Liver (tissue), 8 donors: ENCODE measurements at regions not wholly inside any gene's neighbourhood (a gene's known extent, or its start where the extent isn't known, plus 50 kb on each side); places are given as distances from the start of the nearest gene placed in this dataset.

Experiments
- DNase-seq: peaks from one replicate; pipeline ENCODE4 v3.0.0-alpha.2; 2017; ENCODE audit warnings: low spot score
- H3K27ac ChIP-seq, 2 donors: one replicate each; pipeline ENCODE4 v1.7.0; 2013; ENCODE audit warnings: inconsistent platforms in 2 of 2, low read length in 2 of 2, control low read depth in 1 of 2, low read depth in 1 of 2, mild to moderate bottlenecking in 1 of 2
- H3K27me3 ChIP-seq, 4 donors: one replicate each; pipeline versions ENCODE4 v1.6.1 to v1.7.0; 2013; ENCODE audit warnings: low read length in 3 of 4, inconsistent platforms in 1 of 4, mild to moderate bottlenecking in 1 of 4, moderate library complexity in 1 of 4; ENCODE audit not compliant: control insufficient read depth in 4 of 4, insufficient read depth in 4 of 4
- H3K36me3 ChIP-seq, 4 donors: one replicate each; pipeline versions ENCODE4 v1.6.1 to v1.7.0; 2013; ENCODE audit warnings: low read length in 3 of 4, mild to moderate bottlenecking in 3 of 4, low read depth in 1 of 4, moderate library complexity in 1 of 4; ENCODE audit not compliant: control insufficient read depth in 4 of 4, insufficient read depth in 3 of 4
- H3K4me1 ChIP-seq, 4 donors: one replicate each; pipeline versions ENCODE4 v1.6.1 to v1.7.0; 2013; ENCODE audit warnings: low read length in 3 of 4, mild to moderate bottlenecking in 3 of 4, moderate library complexity in 1 of 4; ENCODE audit not compliant: control insufficient read depth in 4 of 4, insufficient read depth in 4 of 4
- H3K4me3 ChIP-seq, 3 donors: one replicate each; pipeline versions ENCODE4 v1.6.1 to v1.7.0; 2013; ENCODE audit warnings: low read length in 3 of 3, control low read depth in 1 of 3, low read depth in 1 of 3, mild to moderate bottlenecking in 1 of 3
- H3K9ac ChIP-seq, 2 donors: one replicate each; pipeline ENCODE4 v1.7.0; 2013; ENCODE audit warnings: low read length in 2 of 2, mild to moderate bottlenecking in 2 of 2, moderate library complexity in 2 of 2, control low read depth in 1 of 2, low read depth in 1 of 2
- H3K9me3 ChIP-seq, 4 donors: one replicate each; pipeline versions ENCODE4 v1.6.1 to v1.7.0; 2013; ENCODE audit warnings: low read length in 3 of 4; ENCODE audit not compliant: control insufficient read depth in 4 of 4
- EGR1 ChIP-seq, 2 donors: IDR thresholded peaks; 2 replicates each; pipeline ENCODE4 v1.6.1; 2016 to 2018; ENCODE audit warnings: antibody characterized with exemption in 2 of 2, low read depth in 2 of 2
- FOXA1 ChIP-seq: IDR thresholded peaks from 2 replicates; pipeline ENCODE4 v1.6.1; 2016; ENCODE audit warnings: antibody characterized with exemption
- FOXA2 ChIP-seq: IDR thresholded peaks from 2 replicates; pipeline ENCODE4 v1.6.1; 2016; ENCODE audit warnings: antibody characterized with exemption
- GABPA ChIP-seq, 2 donors: IDR thresholded peaks in 1 of 2; conservative IDR thresholded peaks in 1 of 2; 2 replicates each; pipeline ENCODE4 v1.6.1; 2016; ENCODE audit warnings: antibody characterized with exemption in 2 of 2, mild to moderate bottlenecking in 1 of 2, moderate library complexity in 1 of 2
- HNF4A ChIP-seq, 2 donors: conservative IDR thresholded peaks; 2 replicates each; pipeline ENCODE4 v1.6.1; 2016; ENCODE audit warnings: antibody characterized with exemption in 2 of 2, mild to moderate bottlenecking in 2 of 2
- HNF4G ChIP-seq: IDR thresholded peaks from 2 replicates; pipeline ENCODE4 v1.6.1; 2016; ENCODE audit warnings: antibody characterized with exemption
- JUND ChIP-seq, 2 donors: IDR thresholded peaks; 2 replicates each; pipeline ENCODE4 v1.6.1; 2016; ENCODE audit warnings: antibody characterized with exemption in 2 of 2
- NR2F2 ChIP-seq: IDR thresholded peaks from 2 replicates; pipeline ENCODE4 v1.6.1; 2016; ENCODE audit warnings: antibody characterized with exemption
- RAD21 ChIP-seq, 2 donors: IDR thresholded peaks; 2 replicates each; pipeline ENCODE4 v1.6.1; 2016; ENCODE audit warnings: antibody characterized with exemption in 2 of 2, mild to moderate bottlenecking in 2 of 2
- RXRA ChIP-seq, 2 donors: IDR thresholded peaks; 2 replicates each; pipeline ENCODE4 v1.6.1; 2017 to 2018; ENCODE audit warnings: antibody characterized with exemption in 2 of 2, mild to moderate bottlenecking in 1 of 2
- SP1 ChIP-seq: IDR thresholded peaks from 2 replicates; pipeline ENCODE4 v1.6.1; 2018; ENCODE audit warnings: antibody characterized with exemption, mild to moderate bottlenecking
- TAF1 ChIP-seq: conservative IDR thresholded peaks from 2 replicates; pipeline ENCODE4 v1.6.1; 2016; ENCODE audit warnings: antibody characterized with exemption, mild to moderate bottlenecking
- YY1 ChIP-seq: IDR thresholded peaks from 2 replicates; pipeline ENCODE4 v1.6.1; 2016; ENCODE audit warnings: antibody characterized with exemption, mild to moderate bottlenecking
- WGBS: extraction: QIAGEN DNeasy Blood & Tissue Kit; methylation state at CpG from one replicate; pipeline ENCODE4 v1.1.7; 2013; 5-methylcytosine and 5-hydroxymethylcytosine counted together
- TF ChIP-seq, protein P1 (sequence below): IDR thresholded peaks from 2 replicates; pipeline ENCODE4 v1.6.1; 2016; ENCODE audit warnings: antibody characterized with exemption
- TF ChIP-seq, protein P2 (sequence below): fragments of 150-350 bp; IDR thresholded peaks from 2 replicates; pipeline ENCODE4 v1.5.1; 2017; ENCODE audit warnings: improper control_type of control experiment, low read depth, low read length; ENCODE audit not compliant: missing input control
- TF ChIP-seq, protein P3 (sequence below): IDR thresholded peaks from 2 replicates; pipeline ENCODE4 v1.6.1; 2016; ENCODE audit warnings: antibody characterized with exemption
- TF ChIP-seq, protein P4 (sequence below): IDR thresholded peaks from 2 replicates; pipeline ENCODE4 v1.6.1; 2016; ENCODE audit warnings: antibody characterized with exemption, mild to moderate bottlenecking
- TF ChIP-seq, protein P5 (sequence below): IDR thresholded peaks from 2 replicates; pipeline ENCODE4 v1.6.1; 2016; ENCODE audit warnings: antibody characterized with exemption
- donor health status: healthy.
- donor health status: healthy.
- donor health status: healthy.
- donor health status: healthy.
- donor health status: healthy.

DNA sequence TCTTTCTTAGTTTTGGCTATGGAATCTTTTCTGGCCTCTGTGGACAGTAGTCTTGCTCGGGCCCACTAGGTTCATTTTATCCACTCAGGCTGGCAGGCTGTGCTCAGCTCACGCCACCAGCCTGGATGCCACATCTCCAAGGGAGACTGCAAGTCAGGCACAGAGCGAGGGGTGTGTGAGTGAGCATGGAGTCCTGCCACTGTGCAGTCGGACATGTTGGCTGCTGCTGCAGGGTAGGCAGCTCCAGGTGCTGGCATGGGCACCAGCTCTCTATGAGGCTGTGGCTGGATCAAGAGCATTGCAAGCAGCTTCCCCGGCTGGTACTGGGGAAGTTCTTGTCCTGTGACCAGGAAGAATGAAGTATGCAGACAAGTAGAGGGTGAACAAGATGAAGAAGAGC lies 158.9 kb downstream of the PCTP start:
- H3K4me1 ChIP-seq, result no peaks in the 10 kb centered on the region
- 93% methylated on average over 5 of the region's 5 CpGs for WGBS
- H3K36me3 ChIP-seq, result no peaks in the 10 kb centered on the region
- H3K27me3 ChIP-seq, result peaks cover 0 to 2% (median 0%) of the 10 kb centered on the region in 4 donors
- no peaks in the 10 kb centered on the region for H3K9me3 ChIP-seq
- TF ChIP-seq YY1 (no peak), NR2F2 (no peak), GABPA (IDR thresholded peaks at IDR 0.05 in 1 of 2, conservative IDR thresholded peaks at IDR 0.05 in 1 of 2) (no peak), SP1 (no peak), JUND (IDR thresholded peaks at IDR 0.05) (no peak), EGR1 (IDR thresholded peaks at IDR 0.05; ENCODE audit: low read depth in 2 of 2) (no peak), FOXA2 (no peak), HNF4A (conservative IDR thresholded peaks at IDR 0.05) (no peak), HNF4G (no peak), FOXA1 (no peak), TAF1 (no peak), RXRA (IDR thresholded peaks at IDR 0.05) (no peak), RAD21 (IDR thresholded peaks at IDR 0.05) (no peak)
- TF ChIP-seq, protein P1, sequence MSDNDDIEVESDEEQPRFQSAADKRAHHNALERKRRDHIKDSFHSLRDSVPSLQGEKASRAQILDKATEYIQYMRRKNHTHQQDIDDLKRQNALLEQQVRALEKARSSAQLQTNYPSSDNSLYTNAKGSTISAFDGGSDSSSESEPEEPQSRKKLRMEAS, result no peak
- TF ChIP-seq, protein P2, sequence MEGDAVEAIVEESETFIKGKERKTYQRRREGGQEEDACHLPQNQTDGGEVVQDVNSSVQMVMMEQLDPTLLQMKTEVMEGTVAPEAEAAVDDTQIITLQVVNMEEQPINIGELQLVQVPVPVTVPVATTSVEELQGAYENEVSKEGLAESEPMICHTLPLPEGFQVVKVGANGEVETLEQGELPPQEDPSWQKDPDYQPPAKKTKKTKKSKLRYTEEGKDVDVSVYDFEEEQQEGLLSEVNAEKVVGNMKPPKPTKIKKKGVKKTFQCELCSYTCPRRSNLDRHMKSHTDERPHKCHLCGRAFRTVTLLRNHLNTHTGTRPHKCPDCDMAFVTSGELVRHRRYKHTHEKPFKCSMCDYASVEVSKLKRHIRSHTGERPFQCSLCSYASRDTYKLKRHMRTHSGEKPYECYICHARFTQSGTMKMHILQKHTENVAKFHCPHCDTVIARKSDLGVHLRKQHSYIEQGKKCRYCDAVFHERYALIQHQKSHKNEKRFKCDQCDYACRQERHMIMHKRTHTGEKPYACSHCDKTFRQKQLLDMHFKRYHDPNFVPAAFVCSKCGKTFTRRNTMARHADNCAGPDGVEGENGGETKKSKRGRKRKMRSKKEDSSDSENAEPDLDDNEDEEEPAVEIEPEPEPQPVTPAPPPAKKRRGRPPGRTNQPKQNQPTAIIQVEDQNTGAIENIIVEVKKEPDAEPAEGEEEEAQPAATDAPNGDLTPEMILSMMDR, result no peak
- TF ChIP-seq, protein P3, sequence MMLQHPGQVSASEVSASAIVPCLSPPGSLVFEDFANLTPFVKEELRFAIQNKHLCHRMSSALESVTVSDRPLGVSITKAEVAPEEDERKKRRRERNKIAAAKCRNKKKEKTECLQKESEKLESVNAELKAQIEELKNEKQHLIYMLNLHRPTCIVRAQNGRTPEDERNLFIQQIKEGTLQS, result no peak
- TF ChIP-seq, protein P4, sequence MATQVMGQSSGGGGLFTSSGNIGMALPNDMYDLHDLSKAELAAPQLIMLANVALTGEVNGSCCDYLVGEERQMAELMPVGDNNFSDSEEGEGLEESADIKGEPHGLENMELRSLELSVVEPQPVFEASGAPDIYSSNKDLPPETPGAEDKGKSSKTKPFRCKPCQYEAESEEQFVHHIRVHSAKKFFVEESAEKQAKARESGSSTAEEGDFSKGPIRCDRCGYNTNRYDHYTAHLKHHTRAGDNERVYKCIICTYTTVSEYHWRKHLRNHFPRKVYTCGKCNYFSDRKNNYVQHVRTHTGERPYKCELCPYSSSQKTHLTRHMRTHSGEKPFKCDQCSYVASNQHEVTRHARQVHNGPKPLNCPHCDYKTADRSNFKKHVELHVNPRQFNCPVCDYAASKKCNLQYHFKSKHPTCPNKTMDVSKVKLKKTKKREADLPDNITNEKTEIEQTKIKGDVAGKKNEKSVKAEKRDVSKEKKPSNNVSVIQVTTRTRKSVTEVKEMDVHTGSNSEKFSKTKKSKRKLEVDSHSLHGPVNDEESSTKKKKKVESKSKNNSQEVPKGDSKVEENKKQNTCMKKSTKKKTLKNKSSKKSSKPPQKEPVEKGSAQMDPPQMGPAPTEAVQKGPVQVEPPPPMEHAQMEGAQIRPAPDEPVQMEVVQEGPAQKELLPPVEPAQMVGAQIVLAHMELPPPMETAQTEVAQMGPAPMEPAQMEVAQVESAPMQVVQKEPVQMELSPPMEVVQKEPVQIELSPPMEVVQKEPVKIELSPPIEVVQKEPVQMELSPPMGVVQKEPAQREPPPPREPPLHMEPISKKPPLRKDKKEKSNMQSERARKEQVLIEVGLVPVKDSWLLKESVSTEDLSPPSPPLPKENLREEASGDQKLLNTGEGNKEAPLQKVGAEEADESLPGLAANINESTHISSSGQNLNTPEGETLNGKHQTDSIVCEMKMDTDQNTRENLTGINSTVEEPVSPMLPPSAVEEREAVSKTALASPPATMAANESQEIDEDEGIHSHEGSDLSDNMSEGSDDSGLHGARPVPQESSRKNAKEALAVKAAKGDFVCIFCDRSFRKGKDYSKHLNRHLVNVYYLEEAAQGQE, result no peak
- TF ChIP-seq, protein P5, sequence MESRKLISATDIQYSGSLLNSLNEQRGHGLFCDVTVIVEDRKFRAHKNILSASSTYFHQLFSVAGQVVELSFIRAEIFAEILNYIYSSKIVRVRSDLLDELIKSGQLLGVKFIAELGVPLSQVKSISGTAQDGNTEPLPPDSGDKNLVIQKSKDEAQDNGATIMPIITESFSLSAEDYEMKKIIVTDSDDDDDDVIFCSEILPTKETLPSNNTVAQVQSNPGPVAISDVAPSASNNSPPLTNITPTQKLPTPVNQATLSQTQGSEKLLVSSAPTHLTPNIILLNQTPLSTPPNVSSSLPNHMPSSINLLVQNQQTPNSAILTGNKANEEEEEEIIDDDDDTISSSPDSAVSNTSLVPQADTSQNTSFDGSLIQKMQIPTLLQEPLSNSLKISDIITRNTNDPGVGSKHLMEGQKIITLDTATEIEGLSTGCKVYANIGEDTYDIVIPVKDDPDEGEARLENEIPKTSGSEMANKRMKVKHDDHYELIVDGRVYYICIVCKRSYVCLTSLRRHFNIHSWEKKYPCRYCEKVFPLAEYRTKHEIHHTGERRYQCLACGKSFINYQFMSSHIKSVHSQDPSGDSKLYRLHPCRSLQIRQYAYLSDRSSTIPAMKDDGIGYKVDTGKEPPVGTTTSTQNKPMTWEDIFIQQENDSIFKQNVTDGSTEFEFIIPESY, result no peak
- H3K27ac ChIP-seq, result no peak overlapping the region
- no peak overlapping the region for H3K4me3 ChIP-seq
- H3K9ac ChIP-seq, result no peak overlapping the region
- DNase-seq, result no peak
